Esophagus muscularis mucosa (tissue), 4 donors: ENCODE measurements at regions not wholly inside any gene's neighbourhood (a gene's known extent, or its start where the extent isn't known, plus 50 kb on each side); places are given as distances from the start of the nearest gene placed in this dataset.

Source experiments
- CTCF ChIP-seq, 3 experiments: fragments of 200-600 bp in 2 of 3; fragments of 450-650 bp in 1 of 3; sonication (generic) in 2 of 3; IDR thresholded peaks; one replicate each; pipeline ENCODE4 v1.5.1; 2017 to 2019; ENCODE audit warnings: antibody characterized with exemption in 3 of 3, mild to moderate bottlenecking in 2 of 3, moderate library complexity in 1 of 3
- EP300 ChIP-seq: sonication (generic); formaldehyde crosslinking; IDR thresholded peaks from one replicate; pipeline ENCODE4 v1.6.1; 2017; ENCODE audit warnings: antibody characterized with exemption
- POLR2A ChIP-seq: fragments of 450-650 bp; IDR thresholded peaks from one replicate; pipeline ENCODE4 v1.6.1; 2017; ENCODE audit warnings: antibody characterized with exemption, moderate library complexity, mild to moderate bottlenecking, low read depth

GRCh38 chr22:48740086-48740730 is 1087.5 kb downstream of the BRD1 start:
- TF ChIP-seq CTCF (IDR thresholded peaks at IDR 0.05), result no peak
- TF ChIP-seq POLR2A, result no peak
- TF ChIP-seq EP300, result no peak
